ENCODE measurements at regions not wholly inside any gene's neighbourhood (a gene's known extent, or its start where the extent isn't known, plus 50 kb on each side); places are given as distances from the start of the nearest gene placed in this dataset.
"Not testable (repeated sequence)": the region's sequence is repeated elsewhere in the genome, so short reads cannot be mapped to it uniquely, and the experiment has no call there.

DNA sequence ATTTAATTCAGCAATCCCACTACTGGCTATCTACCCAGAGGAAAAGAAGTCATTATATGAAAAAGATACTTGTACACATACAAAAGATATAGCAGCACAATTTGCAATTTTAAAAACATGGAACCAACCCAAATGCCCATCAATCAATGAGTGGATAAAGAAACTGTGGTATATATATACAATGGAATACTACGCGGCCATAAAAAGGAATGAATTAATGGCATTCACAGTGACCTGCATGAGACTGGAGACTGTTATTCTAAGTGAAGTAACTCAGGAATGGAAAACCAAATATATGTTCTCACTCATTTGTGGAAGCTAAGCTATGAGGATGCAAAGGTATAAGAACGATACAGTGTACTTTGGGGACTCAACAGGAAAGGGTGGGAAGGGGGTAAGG lies 102.8 kb upstream of the KCNMA1 start:
- H3K4me3 ChIP-seq (ENCODE audit: low read depth, low read length) = not testable (repeated sequence)

DNA sequence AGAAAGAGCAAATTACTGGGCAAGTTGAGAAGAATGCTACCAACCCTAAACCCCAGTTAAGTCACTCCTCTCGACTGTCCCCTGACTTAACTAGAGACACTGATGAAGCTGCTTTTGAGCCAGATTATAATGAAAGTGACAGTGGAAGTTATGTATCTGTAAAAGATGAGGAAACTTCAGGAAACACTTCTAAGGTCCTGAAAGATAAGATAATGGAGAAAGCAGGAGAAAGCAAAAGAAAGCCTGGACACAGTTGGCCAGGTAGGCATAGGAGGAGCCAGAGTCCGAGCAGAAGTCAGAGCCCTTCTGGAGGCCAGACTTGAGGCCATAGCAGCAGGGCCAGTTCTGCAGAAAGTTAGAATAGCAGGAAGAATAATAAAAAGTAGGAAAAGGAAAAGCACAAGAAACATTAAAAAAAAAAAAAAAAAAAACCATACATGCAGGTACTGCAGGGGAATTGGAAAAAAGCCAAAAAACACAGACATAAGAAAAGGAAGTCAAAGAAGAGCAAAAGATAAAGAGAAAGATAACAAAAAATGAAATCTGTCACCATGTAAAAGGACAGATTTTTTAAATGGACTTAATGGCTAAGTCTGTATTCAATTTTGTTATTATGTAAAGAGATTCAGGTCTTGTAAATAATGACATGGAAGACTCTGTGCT lies 101.0 kb upstream of the KCNMA1 start:
- H3K4me3 ChIP-seq (ENCODE audit: low read depth, low read length) = no peak overlapping the region

DNA sequence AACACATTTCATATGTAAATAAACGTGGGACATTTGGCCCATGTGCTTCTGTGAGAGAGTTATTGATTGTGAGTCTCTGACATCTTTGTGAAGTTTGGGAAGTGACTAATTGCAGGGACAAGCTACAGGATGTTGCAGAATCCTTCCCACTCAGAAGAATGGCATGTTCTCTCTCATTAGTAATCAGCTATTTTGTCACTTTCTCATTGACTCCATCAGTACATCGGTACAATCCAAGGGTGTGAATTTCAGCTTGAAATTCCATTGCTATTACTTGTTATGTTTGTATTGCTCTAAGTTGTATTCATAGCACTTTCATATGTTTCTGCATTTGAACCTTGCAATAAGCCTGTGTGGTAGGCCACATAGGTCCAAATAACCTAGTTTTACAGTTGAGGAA lies 100.0 kb upstream of the KCNMA1 start:
- H3K4me3 ChIP-seq (ENCODE audit: low read depth, low read length) = no peak overlapping the region

DNA sequence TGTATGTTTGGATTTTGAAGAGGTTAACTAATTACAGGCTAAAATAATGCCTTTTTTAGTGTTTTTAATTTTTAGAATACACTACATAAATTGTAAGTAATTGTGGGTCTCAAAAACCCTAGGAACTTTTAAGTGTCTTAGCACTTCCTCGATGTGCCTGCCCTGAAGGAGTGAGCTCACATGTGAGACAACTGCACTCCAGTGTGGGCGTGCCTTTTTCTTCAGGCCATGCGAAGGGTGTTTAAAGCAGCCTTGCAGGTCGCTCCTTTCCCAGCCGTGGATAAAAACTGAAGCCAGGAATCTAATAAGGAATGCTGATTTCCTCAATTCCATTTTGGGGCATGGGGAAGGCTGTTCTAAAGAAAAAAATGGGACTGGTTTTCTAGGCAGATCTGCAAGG lies 97.5 kb upstream of the KCNMA1 start:
- H3K4me3 ChIP-seq (ENCODE audit: low read depth, low read length) = not testable (repeated sequence)

DNA sequence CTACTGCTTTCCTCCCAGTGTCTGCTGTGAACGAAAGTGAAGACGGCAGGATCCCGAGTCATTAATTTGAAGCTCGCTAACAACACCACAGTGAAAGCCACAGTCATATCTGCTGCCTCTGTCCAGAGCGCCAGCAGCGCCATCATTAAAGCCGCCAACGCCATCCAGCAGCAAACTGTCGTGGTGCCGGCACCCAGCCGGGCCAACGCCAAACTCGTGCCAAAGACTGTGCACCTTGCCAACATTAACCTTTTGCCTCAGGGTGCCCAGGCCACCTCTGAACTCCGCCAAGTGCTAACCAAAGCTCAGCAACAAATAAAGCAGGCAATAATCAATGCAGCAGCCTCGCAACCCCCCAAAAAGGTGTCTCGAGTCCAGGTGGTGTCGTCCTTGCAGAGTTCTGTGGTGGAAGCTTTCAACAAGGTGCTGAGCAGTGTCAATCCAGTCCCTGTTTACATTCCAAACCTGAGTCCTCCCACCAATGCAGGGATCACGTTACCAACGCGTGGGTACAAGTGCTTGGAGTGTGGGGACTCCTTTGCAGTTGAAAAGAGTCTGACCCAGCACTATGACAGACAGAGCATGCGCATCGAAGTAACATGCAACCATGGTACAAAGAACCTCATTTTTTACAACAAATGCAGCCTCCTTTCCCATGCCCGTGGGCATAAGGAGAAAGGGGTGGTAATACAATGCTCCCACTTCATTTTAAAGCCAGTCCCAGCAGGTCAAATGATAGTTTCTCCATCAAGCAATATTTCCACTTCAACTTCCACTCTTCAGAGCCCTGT lies 94.8 kb upstream of the KCNMA1 start:
- H3K4me3 ChIP-seq (ENCODE audit: low read depth, low read length) = no peak overlapping the region

DNA sequence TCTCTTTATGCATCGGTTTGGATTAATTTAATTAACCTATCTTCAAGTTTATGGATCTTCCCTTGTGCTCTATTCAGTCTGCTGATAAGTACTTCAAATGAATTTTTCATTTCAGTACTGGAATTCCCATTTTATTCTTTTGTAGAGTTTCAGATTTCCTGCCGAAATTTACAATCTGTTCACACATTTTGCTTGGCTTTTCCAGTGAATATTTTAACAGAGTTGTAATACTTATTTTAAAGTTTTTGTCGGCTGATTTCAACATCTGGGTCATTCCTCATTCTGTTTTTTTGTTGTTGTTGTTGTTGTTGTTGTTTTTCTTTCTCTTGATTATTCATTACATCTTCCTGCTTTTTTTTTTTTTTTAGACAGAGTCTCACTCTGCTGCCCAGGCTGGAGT lies 89.9 kb upstream of the KCNMA1 start:
- no peak overlapping the region for H3K4me3 ChIP-seq (ENCODE audit: low read depth, low read length)

DNA sequence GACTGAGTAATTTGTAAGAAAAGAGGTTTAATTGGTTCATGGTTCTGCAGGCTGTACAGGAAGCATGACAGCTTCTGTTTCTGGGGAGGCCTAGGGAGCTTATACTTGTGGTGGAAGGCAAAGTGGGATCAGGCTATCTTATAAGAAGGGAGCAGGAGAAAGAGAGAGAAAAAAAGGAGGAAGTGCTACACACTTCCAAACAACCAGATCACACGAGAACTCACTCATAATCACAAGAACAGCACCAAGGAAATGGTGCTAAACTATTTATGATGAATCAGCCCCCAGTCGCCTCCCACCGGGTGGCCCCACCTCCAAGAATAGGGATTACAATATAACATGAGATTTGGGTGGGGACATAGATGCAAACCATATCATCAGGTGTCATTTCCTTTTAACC lies 89.1 kb upstream of the KCNMA1 start:
- H3K4me3 ChIP-seq (ENCODE audit: low read depth, low read length) = no peak overlapping the region

DNA sequence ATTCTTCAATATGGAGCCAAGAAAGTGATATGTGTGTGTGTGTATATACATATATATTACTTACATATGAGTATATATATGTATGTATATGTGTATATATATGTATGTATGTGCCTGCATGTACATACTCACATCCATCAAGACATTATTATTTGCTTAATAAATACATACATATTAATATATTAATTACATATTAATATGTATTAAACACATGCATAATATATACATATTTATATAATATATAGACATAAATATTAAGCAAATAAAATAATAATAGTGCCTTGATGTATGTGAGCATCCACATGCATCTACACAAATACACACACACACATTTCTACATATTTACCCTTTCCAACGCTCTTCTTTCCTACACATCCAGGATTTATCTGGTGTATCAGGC lies 88.7 kb upstream of the KCNMA1 start:
- no peak overlapping the region for H3K4me3 ChIP-seq (ENCODE audit: low read depth, low read length)

DNA sequence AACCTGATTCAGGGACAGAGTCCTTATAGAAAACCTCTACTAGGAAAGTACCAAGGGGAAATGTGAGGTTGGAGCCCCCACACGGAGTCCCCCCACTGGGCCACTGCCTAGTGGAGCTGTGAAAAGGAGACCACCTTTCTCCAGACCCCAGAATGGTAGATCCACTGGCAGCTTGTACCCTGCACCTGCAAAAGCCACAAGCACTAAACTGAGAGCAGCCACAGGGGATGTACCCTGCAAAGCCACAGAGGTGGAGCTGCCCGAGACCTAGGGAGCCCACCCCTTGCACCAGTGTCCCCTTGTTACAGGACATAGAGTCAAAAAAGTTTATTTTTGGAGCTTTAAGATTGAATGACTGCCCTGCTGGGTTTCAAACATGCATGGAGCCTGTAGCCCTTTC lies 87.2 kb upstream of the KCNMA1 start:
- no peak overlapping the region for H3K4me3 ChIP-seq (ENCODE audit: low read depth, low read length)

DNA sequence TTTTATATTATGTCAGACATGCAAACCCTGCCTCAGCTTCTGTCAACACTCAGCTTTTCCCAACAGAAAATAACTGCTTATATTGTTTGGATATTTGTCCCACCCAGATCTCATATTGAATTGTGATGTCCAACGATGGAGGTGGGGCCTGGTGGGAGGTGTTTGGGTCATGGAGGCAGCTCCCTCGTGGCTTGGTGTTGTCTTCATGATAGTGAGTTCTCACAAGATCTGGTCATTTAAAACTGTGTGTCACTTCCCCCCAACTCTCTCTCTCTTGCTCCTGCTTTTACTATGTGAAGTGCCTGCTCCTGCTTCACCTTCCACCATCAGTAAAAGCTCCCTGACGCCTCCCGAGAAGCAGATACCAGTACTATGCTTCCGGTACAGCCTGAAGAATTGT lies 85.8 kb upstream of the KCNMA1 start:
- no peak overlapping the region for H3K4me3 ChIP-seq (ENCODE audit: low read depth, low read length)

DNA sequence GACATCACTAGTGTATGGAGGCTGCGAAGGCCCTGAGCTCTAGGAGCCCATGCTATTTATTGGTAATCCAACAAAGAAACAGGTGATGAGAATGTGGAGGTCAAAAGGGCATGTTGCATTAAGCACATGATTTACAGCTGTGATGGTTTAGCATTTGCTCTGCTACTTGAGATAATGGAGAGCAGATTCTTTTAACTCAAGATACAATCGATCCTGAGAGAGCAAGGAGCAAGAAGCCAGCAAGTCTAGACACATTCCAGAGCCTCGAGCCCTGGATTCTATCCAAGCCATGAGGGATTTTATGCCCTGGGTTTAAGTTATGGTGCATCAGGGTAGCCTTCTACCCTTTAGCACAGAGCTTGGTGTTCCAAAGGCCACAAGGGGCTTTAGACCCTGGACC lies 85.3 kb upstream of the KCNMA1 start:
- H3K4me3 ChIP-seq (ENCODE audit: low read depth, low read length) = not testable (repeated sequence)

DNA sequence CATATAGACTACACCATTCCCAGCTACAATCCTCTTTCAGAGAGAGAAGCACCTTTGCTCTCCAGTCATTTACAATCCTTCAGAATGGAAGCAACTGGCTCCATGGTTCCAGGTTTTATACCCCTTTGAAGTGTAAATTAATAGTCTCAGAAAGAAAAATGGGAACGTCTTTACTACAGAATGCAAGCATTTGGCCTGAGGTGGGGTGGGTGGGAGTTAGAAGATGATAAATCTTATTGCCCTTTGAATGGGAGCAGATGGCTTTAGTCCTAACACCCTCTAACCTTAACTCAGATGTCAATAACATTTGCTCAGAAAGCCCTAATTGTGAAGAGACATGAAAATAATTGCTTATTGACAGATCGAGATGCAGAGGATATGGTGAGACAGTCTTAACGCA lies 84.2 kb upstream of the KCNMA1 start:
- H3K4me3 ChIP-seq (ENCODE audit: low read depth, low read length) = no peak overlapping the region

DNA sequence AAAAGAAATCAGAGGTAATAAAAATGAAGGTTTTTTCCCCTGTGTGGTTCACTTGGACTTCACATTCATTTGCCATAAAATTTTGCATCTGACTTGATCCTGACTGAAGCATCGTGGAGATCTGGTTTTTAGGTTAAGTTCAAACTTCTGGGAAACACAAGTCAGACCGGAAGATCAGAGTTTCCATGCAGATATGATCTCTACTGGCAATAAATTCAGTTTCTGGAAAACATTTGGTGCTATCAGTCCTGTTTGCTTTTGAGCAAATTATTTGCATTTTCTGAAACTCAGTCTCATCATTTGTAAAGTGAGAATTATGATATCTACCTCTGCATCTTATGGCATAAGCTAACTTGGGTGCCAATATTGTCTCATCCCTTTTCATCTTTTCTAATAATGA lies 81.3 kb upstream of the KCNMA1 start:
- H3K4me3 ChIP-seq (ENCODE audit: low read depth, low read length) = no peak overlapping the region

DNA sequence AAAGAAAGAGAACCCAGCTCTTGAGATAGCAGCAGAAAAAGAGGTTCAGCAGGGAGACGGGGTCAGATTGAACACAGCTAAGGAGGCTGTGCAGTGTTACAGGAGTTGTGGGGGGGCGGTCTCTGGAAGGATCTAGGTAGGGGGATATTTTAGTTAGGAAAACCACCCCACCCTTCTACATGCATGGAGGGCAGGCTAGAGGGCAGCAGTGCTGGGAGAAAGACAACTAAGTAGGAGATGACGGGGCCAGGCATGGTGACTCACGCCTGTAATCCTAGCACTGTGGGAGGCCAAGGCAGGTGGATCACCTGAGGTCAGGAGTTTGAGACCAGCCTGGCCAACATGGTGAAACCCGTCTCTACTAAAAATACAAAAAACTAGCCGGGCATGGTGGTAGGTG lies 80.7 kb upstream of the KCNMA1 start:
- not testable (repeated sequence) for H3K4me3 ChIP-seq (ENCODE audit: low read depth, low read length)

DNA sequence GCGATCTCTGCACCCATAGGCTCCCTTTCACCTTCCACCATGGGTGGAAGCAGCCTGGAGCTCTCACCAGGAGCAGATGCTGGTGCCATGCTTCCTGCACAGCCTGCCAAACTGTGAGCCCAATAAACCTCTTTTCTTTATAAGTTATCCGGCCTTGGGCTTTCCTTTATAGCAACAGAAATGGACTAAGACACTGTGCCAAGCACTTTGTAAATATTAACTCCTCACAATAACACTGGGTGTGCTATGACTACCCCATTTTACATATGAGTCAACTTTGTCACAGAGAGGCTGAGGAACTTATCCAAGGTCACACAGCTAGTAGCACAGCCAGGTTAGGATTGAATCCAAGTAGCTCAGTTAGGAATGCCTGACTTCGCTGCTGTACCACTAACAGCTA lies 79.7 kb upstream of the KCNMA1 start:
- no peak overlapping the region for H3K4me3 ChIP-seq (ENCODE audit: low read depth, low read length)

DNA sequence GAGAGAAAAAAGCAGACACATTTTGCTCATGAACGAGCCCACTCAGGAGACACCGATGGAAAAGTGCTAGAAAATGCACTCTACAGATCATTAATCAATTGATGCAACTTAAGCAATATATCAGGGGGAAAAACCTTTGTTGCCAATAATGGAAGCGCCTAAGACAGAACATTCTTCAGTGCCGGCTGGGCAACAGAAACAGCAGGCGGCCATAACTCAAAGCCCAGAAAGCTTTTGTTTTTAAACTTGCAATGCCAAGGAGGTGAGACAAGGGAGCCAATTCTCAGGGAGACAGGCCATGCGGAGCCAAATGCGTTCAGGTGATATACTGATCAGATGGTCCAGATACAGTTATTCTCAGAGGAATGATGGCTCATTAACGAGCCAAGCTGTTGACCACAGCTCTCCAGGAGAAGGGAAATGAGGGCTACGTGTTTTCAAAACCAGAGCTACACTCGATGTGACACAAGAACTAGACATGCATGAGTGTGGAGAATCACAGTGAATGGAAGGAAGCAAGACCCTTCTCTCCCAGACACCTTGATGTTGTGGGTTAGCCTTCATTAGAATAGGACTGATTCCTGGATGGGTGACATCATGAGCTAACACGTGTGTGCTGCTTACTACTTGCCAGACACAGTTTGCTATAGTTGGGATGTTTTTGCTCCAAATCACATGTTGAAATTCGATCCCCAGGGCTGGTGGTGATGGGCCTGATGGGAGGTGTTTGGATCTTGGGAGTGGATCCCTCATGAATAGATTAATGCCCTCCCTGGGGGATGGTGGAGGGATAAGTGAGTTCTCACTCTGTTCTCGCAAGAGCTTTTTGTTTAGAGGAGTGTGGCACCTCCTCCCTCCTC lies 79.1 kb upstream of the KCNMA1 start:
- H3K4me3 ChIP-seq (ENCODE audit: low read depth, low read length) = no peak overlapping the region

DNA sequence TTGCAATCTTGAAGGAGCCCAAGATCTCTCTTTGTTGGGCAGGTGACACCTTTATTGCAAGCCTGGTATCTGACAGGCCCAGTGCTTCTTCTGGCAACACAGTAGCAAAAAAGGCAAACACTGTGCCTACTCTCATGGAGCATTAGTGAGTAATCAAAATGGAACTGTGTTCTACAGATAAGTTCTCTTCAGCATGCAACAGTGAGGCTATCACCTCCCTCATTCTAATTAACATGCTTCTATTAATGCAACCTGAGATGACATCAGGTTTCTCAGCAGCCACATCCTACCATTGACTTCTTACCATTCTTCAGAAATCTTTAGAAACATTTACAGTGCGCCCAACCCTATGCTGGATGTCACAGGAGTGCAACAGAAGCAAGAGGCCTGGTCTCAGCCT lies 77.9 kb upstream of the KCNMA1 start:
- no peak overlapping the region for H3K4me3 ChIP-seq (ENCODE audit: low read depth, low read length)

DNA sequence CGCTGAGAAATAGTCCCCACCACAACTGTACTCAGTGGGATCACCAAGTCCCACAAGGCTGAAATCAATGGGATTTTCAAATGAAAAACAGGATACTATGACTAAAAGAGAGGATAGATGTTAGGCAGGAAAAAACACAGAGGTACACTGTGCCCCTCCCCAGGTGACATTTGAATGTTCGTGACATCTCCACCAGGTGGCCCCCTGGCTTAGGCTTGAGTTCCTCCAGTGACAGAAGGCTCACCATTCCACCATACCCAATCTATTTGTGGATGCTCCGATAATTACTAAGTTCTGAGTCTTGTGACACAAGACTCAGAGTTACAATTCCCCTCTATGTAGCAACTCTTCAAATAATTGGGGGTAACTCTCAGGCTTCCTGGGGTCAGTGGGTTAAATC lies 77.5 kb upstream of the KCNMA1 start:
- no peak overlapping the region for H3K4me3 ChIP-seq (ENCODE audit: low read depth, low read length)

DNA sequence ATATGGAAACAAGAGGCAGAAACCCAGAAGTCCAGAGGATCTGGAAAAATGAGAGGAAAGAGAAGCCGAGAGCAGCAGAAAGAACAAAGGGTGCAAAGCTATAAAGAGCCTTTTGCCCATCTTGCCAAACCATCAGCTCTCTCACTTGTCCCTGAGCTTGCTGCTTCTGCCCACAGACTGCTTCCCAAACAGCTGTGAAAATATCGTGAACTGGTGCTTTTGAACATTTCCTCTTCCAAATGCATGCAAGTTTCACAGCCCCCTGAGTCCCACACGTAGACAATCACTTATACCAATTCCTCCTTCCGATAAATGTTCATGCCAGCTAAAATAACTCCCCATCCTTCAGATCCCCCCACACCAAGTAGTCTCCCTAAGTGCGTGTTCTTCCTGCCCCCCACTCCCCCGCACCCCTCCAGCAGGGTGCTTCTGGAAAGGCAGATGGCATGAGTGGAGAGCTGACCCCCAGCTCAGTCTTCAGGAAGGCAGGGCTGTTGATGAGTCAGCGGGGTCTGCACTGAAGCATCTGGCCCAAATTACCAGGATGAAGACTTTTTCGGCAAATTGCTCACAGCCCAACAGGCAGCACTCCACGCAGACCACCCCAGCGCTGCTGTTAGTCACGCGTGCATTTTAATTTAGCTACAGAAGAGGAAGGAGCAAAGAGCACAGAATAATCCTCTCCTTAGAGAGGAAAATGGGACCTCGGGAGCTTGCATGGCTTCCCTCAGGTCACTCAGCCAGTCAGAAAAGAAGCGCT lies 76.1 kb upstream of the KCNMA1 start:
- H3K4me3 ChIP-seq (ENCODE audit: low read depth, low read length) = no peak overlapping the region

DNA sequence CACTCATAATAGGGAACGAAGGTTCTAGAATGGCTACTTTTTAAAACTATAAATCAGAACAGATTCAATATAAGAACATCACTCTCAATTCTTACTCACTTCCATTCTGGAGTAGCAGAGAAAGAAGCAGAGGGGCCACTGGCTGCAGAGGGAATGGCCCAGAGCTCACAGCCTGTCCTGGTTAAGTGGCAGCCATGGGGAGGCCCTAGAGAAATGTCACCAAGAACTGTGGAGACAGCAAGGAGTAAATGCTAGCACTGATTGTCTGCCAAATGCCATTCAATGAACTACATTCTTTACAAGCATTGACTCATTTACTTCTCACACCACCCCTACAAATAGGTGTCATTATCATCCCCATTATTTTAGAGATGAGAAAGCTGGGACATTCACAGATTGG lies 74.6 kb upstream of the KCNMA1 start:
- H3K4me3 ChIP-seq (ENCODE audit: low read depth, low read length) = no peak overlapping the region

DNA sequence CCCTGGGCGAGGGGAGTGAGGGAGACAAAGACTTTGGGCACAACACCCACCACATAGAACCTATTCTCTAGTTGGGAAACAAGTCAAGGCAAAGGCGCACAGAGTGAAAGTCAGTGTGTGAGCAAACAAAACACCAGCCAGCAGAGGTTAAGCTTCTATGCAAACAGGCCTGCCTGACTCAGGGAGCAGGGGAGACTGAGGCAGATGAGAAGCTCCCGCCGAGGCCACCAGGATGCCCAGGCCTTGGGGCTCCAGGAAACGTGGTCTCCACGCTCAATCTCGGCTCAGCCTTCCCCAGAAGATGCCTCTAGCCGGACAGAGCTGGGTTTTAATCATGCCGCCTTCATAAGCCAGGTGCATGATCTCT lies 74.1 kb upstream of the KCNMA1 start:
- no peak overlapping the region for H3K4me3 ChIP-seq (ENCODE audit: low read depth, low read length)
